PC-3 (cell line): ENCODE measurements at regions not wholly inside any gene's neighbourhood (a gene's known extent, or its start where the extent isn't known, plus 50 kb on each side); places are given as distances from the start of the nearest gene placed in this dataset.

Experiments used
- ATAC-seq: fragments of 200-7000 bp; cut with Tn5 transposase; 2 replicates; pipeline ENCODE4 v1.9.1; 2020; ENCODE audit warnings: mild to moderate bottlenecking, moderate library complexity
- BruUV-seq: library from RNA; stranded (reverse); fragments of 400-500 nt; replicated peaks from 2 replicates; lab custom pipeline; 2021; lab: Mats Ljungman, UMichigan
- CTCF ChIA-PET: fragments of 300-600 bp; sonication (Branson Sonifier 250); formaldehyde crosslinking; loops from one replicate; lab custom pipeline; 2022; ENCODE audit warnings: antibody characterized with exemption; lab: Charles Lee
- POLR2A ChIA-PET: fragments of 300-600 bp; sonication (Branson Sonifier 250); formaldehyde crosslinking; loops from one replicate; lab custom pipeline; 2022; ENCODE audit warnings: antibody characterized with exemption; ENCODE audit not compliant: unreplicated experiment; lab: Charles Lee
- DNase-seq: peaks from one replicate; pipeline ENCODE4 v3.0.0-alpha.2; 2015
- H2AFZ ChIP-seq: fragments of 300-600 bp; sonication (generic); 2 replicates; pipeline ENCODE4 v1.6.0; 2016; ENCODE audit warnings: antibody characterized with exemption, low read length
- H3F3A ChIP-seq: fragments of 300-600 bp; sonication (generic); one replicate; pipeline ENCODE4 v1.6.0; 2017; ENCODE audit warnings: antibody characterized with exemption, low read length, control low read depth, mild to moderate bottlenecking; ENCODE audit not compliant: unreplicated experiment
- H3K27ac ChIP-seq: fragments of 300-600 bp; sonication (generic); 2 replicates; pipeline ENCODE4 v1.5.1; 2016; ENCODE audit warnings: mild to moderate bottlenecking, low read length
- H3K27me3 ChIP-seq: fragments of 300-600 bp; sonication (generic); 2 replicates; pipeline ENCODE4 v1.6.1; 2016; ENCODE audit warnings: low read length, mixed read lengths
- H3K36me3 ChIP-seq: fragments of 300-600 bp; sonication (generic); 2 replicates; pipeline ENCODE4 v1.6.1; 2016; ENCODE audit warnings: low read depth, mixed run types, low read length, mixed read lengths
- H3K4me1 ChIP-seq: fragments of 300-600 bp; sonication (generic); 2 replicates; pipeline ENCODE4 v1.5.1; 2016; ENCODE audit warnings: low read length; ENCODE audit not compliant: insufficient read depth
- H3K4me2 ChIP-seq: fragments of 300-600 bp; sonication (generic); 2 replicates; pipeline ENCODE4 v1.6.0; 2016; ENCODE audit warnings: low read length
- H3K4me3 ChIP-seq: fragments of 300-600 bp; sonication (generic); 2 replicates; pipeline ENCODE4 v1.5.1; 2016; ENCODE audit warnings: mild to moderate bottlenecking, low read length, mixed read lengths
- H3K79me2 ChIP-seq: fragments of 300-600 bp; sonication (generic); 2 replicates; pipeline ENCODE4 v1.6.1; 2017; ENCODE audit warnings: low read length, mixed read lengths
- H3K9ac ChIP-seq: fragments of 300-600 bp; sonication (generic); 2 replicates; pipeline ENCODE4 v1.6.0; 2016; ENCODE audit warnings: mild to moderate bottlenecking, low read length
- H3K9me2 ChIP-seq: fragments of 300-600 bp; sonication (generic); replicated peaks from 2 replicates; pipeline ENCODE4 v1.6.1; 2016; ENCODE audit warnings: mixed run types, low read length, mixed read lengths
- H3K9me3 ChIP-seq: fragments of 300-600 bp; sonication (generic); 2 replicates; pipeline ENCODE4 v1.6.1; 2016; ENCODE audit warnings: low read length, mixed read lengths
- H4K20me1 ChIP-seq: fragments of 300-600 bp; sonication (generic); 2 replicates; pipeline ENCODE4 v1.6.1; 2016; ENCODE audit warnings: low read length, mixed read lengths
- CTCF ChIP-seq: fragments of 300-600 bp; sonication (generic); conservative IDR thresholded peaks from 2 replicates; pipeline ENCODE4 v1.5.1; 2017; ENCODE audit warnings: antibody characterized with exemption, low read depth, mild to moderate bottlenecking, low read length
- EZH2 ChIP-seq: fragments of 300-600 bp; sonication (generic); IDR thresholded peaks from one replicate; pipeline ENCODE4 v1.6.1; 2017; ENCODE audit warnings: antibody characterized with exemption, mild to moderate bottlenecking, low read length; ENCODE audit not compliant: unreplicated experiment
- EZH2phosphoT487 ChIP-seq: fragments of 300-600 bp; sonication (generic); IDR thresholded peaks from 2 replicates; pipeline ENCODE4 v1.6.1; 2018; ENCODE audit warnings: mild to moderate bottlenecking, antibody characterized with exemption, low read length, borderline replicate concordance
- intact Hi-C: fragments of 100-400 bp; cut with micrococcal nuclease; formaldehyde crosslinking; loops from 2 replicates; pipeline ENCODE4 v1.9.0; 2023

- Histone ChIP-seq H3F3A (no peaks in the 10 kb centered on the region), H2AFZ (no peak overlapping the region), H3K4me2 (no peak overlapping the region), H3K79me2 (no peaks in the 10 kb centered on the region), H3K27ac (no peak overlapping the region), H3K9me2 (no peaks in the 10 kb centered on the region), H4K20me1 (no peaks in the 10 kb centered on the region), H3K36me3 (no peaks in the 10 kb centered on the region), H3K4me1 (peaks cover 24% of the 10 kb centered on the region), H3K27me3 (no peaks in the 10 kb centered on the region), H3K9ac (no peak overlapping the region), H3K4me3 (no peak overlapping the region), H3K9me3 (no peaks in the 10 kb centered on the region)
- intact Hi-C loops = no loop called here
- no TSS peak for BruUV-seq
- DNase-seq (no peak), ATAC-seq (no peak)
- no peak for TF ChIP-seq EZH2
- no peak for TF ChIP-seq EZH2phosphoT487
- no peak for TF ChIP-seq CTCF
- POLR2A ChIA-PET = no interaction called here
- CTCF ChIA-PET = interaction anchor here (0.6 kb wide), 1 partner anchor 45 kb away, joined by 9 read pairs; no protein-coding TSS in a partner anchor
Measured at GRCh38 chr16:85511938-85512807, 100.9 kb upstream of the GSE1 start.

- H3K9me2 ChIP-seq = no peaks in the 10 kb centered on the region
- POLR2A ChIA-PET = no interaction called here
- H3F3A ChIP-seq = no peaks in the 10 kb centered on the region
- H3K4me1 ChIP-seq = peaks cover 24% of the 10 kb centered on the region
- no peaks in the 10 kb centered on the region for H3K9me3 ChIP-seq
- no peaks in the 10 kb centered on the region for H4K20me1 ChIP-seq
- no peak for ATAC-seq
- H3K4me3 ChIP-seq = no peak overlapping the region
- no peaks in the 10 kb centered on the region for H3K79me2 ChIP-seq
- H3K36me3 ChIP-seq = no peaks in the 10 kb centered on the region
- H3K27ac ChIP-seq = no peak overlapping the region
- CTCF ChIA-PET = interaction anchor here (0.6 kb wide), 1 partner anchor 45 kb away, joined by 9 read pairs; no protein-coding TSS in a partner anchor
- TF ChIP-seq CTCF = no peak
- no peak for TF ChIP-seq EZH2phosphoT487
- no peak for TF ChIP-seq EZH2
- no peak overlapping the region for H3K9ac ChIP-seq
- H3K4me2 ChIP-seq = no peak overlapping the region
- no peaks in the 10 kb centered on the region for H3K27me3 ChIP-seq
- no peak for DNase-seq
- BruUV-seq = no TSS peak
- intact Hi-C loops = no loop called here
- H2AFZ ChIP-seq = no peak overlapping the region
Measured at GRCh38 chr16:85512808-85513115, 100.4 kb upstream of the GSE1 start.

- Histone ChIP-seq H3K27ac (no peak overlapping the region), H3K36me3 (no peaks in the 10 kb centered on the region), H3K9ac (no peak overlapping the region), H3K9me3 (no peaks in the 10 kb centered on the region), H4K20me1 (no peaks in the 10 kb centered on the region), H3K79me2 (no peaks in the 10 kb centered on the region), H3F3A (no peaks in the 10 kb centered on the region), H3K4me2 (no peak overlapping the region), H3K4me3 (no peak overlapping the region), H2AFZ (no peak overlapping the region), H3K9me2 (no peaks in the 10 kb centered on the region), H3K27me3 (no peaks in the 10 kb centered on the region), H3K4me1 (peaks cover 24% of the 10 kb centered on the region)
- ATAC-seq (no peak), DNase-seq (no peak)
- ChIA-PET POLR2A (no interaction called here), CTCF (no interaction called here)
- intact Hi-C loops = no loop called here
- no TSS peak for BruUV-seq
- TF ChIP-seq CTCF = no peak
Measured at GRCh38 chr16:85513180-85513579, 99.9 kb upstream of the GSE1 start.
